ENCODE measurements at regions not wholly inside any gene's neighbourhood (a gene's known extent, or its start where the extent isn't known, plus 50 kb on each side); places are given as distances from the start of the nearest gene placed in this dataset.

- Histone ChIP-seq H4K20me1 (ENCODE audit: insufficient read depth, low read length) (no peaks in the 10 kb centered on the region), H3K9me3 (ENCODE audit: low read length) (no peaks in the 10 kb centered on the region; the same call in 1 of the 2 replicates), H3K4me2 (ENCODE audit: low read length) (no peak overlapping the region), H3K79me2 (ENCODE audit: insufficient read depth, low read depth, low read length) (no peaks in the 10 kb centered on the region), H3K4me3 (ENCODE audit: low read depth, low read length, poor library complexity, severe bottlenecking) (no peak overlapping the region), H3K36me3 (ENCODE audit: insufficient read depth, low read length) (no peaks in the 10 kb centered on the region), H3K4me1 (ENCODE audit: insufficient read depth, low read length, poor library complexity, severe bottlenecking) (peaks cover 8% of the 10 kb centered on the region), H3K9me2 (ENCODE audit: insufficient read depth, low read length) (no peaks in the 10 kb centered on the region), H2AFZ (ENCODE audit: low read length) (no peak overlapping the region), H3K27ac (ENCODE audit: low read depth, low read length, poor library complexity, severe bottlenecking) (no peak overlapping the region)
- intact Hi-C loops (cut with micrococcal nuclease; ENCODE audit: unreplicated experiment) = no loop called here
- no peak for TF ChIP-seq EZH2phosphoT487 (IDR thresholded peaks at IDR 0.05; ENCODE audit: borderline replicate concordance, low read depth, low read length)
- no peak for TF ChIP-seq CTCF (conservative IDR thresholded peaks at IDR 0.05; ENCODE audit: low read length)
- ChIA-PET POLR2A (interaction anchor here (0.9 to 1.5 kb wide), 5 partner anchors 10 to 190 kb away, joined by 3 to 5 read pairs (median 4); no protein-coding TSS in a partner anchor), CTCF (ENCODE audit: unreplicated experiment) (no interaction called here)
- DNase-seq (ENCODE audit: low spot score) = no peak
- BruUV-seq (replicated peaks) = no TSS peak
Measured at GRCh38 chr12:92334552-92334951, 188.9 kb upstream of the BTG1 start.

- no peaks in the 10 kb centered on the region for H4K20me1 ChIP-seq (ENCODE audit: insufficient read depth, low read length)
- POLR2A ChIA-PET = interaction anchor here (0.6 to 1.4 kb wide), 3 partner anchors 15 to 305 kb away, joined by 3 to 9 read pairs (median 3); no protein-coding TSS in a partner anchor
- H3K27ac ChIP-seq (ENCODE audit: low read depth, low read length, poor library complexity, severe bottlenecking) = no peak overlapping the region
- H3K4me1 ChIP-seq (ENCODE audit: insufficient read depth, low read length, poor library complexity, severe bottlenecking) = peaks cover 8% of the 10 kb centered on the region
- H2AFZ ChIP-seq (ENCODE audit: low read length) = no peak overlapping the region
- intact Hi-C loops (cut with micrococcal nuclease; ENCODE audit: unreplicated experiment) = no loop called here
- CTCF ChIA-PET (ENCODE audit: unreplicated experiment) = no interaction called here
- H3K4me2 ChIP-seq (ENCODE audit: low read length) = no peak overlapping the region
- no peaks in the 10 kb centered on the region for H3K9me3 ChIP-seq (ENCODE audit: low read length)
- H3K79me2 ChIP-seq (ENCODE audit: insufficient read depth, low read depth, low read length) = no peaks in the 10 kb centered on the region
- TF ChIP-seq EZH2phosphoT487 (IDR thresholded peaks at IDR 0.05; ENCODE audit: borderline replicate concordance, low read depth, low read length) (no peak), CTCF (conservative IDR thresholded peaks at IDR 0.05; ENCODE audit: low read length) (no peak)
- H3K9me2 ChIP-seq (ENCODE audit: insufficient read depth, low read length) = no peaks in the 10 kb centered on the region
- no peak for DNase-seq (ENCODE audit: low spot score)
- BruUV-seq (replicated peaks) = no TSS peak
- H3K4me3 ChIP-seq (ENCODE audit: low read depth, low read length, poor library complexity, severe bottlenecking) = no peak overlapping the region
- H3K36me3 ChIP-seq (ENCODE audit: insufficient read depth, low read length) = no peaks in the 10 kb centered on the region
Measured at GRCh38 chr12:92332552-92332951, 186.9 kb upstream of the BTG1 start.

- H3K4me2 ChIP-seq (ENCODE audit: low read length) = no peak overlapping the region
- no peak for TF ChIP-seq EZH2phosphoT487 (IDR thresholded peaks at IDR 0.05; ENCODE audit: borderline replicate concordance, low read depth, low read length)
- TF ChIP-seq CTCF (conservative IDR thresholded peaks at IDR 0.05; ENCODE audit: low read length) = no peak
- BruUV-seq (replicated peaks) = no TSS peak
- H3K27ac ChIP-seq (ENCODE audit: low read depth, low read length, poor library complexity, severe bottlenecking) = no peak overlapping the region
- H3K79me2 ChIP-seq (ENCODE audit: insufficient read depth, low read depth, low read length) = no peaks in the 10 kb centered on the region
- H3K9me2 ChIP-seq (ENCODE audit: insufficient read depth, low read length) = no peaks in the 10 kb centered on the region
- H3K36me3 ChIP-seq (ENCODE audit: insufficient read depth, low read length) = no peaks in the 10 kb centered on the region
- ChIA-PET CTCF (ENCODE audit: unreplicated experiment) (no interaction called here), POLR2A (interaction anchor here (0.7 to 1.2 kb wide), 3 partner anchors 70 to 256 kb away, joined by 3 read pairs; no protein-coding TSS in a partner anchor)
- H3K4me1 ChIP-seq (ENCODE audit: insufficient read depth, low read length, poor library complexity, severe bottlenecking) = peaks cover 10% of the 10 kb centered on the region
- no peaks in the 10 kb centered on the region for H3K9me3 ChIP-seq (ENCODE audit: low read length)
- H2AFZ ChIP-seq (ENCODE audit: low read length) = no peak overlapping the region
- intact Hi-C loops (cut with micrococcal nuclease; ENCODE audit: unreplicated experiment) = no loop called here
- H4K20me1 ChIP-seq (ENCODE audit: insufficient read depth, low read length) = no peaks in the 10 kb centered on the region
- H3K4me3 ChIP-seq (ENCODE audit: low read depth, low read length, poor library complexity, severe bottlenecking) = no peak overlapping the region
- DNase-seq (ENCODE audit: low spot score) = no peak
Measured at GRCh38 chr12:92331383-92331782, 185.7 kb upstream of the BTG1 start.

All from OCI-LY7 (cell line).